Smooth muscle cell (in vitro differentiated cells): ENCODE measurements at regions not wholly inside any gene's neighbourhood (a gene's known extent, or its start where the extent isn't known, plus 50 kb on each side); places are given as distances from the start of the nearest gene placed in this dataset.

Experiments
- DNase-seq: peaks from one replicate; lab custom pipeline; 2025; ENCODE audit not compliant: unreplicated experiment; lab: John Stamatoyannopoulos, UW
- H2AFZ ChIP-seq: fragments of 200-600 bp; sonication (generic); 2 replicates; pipeline ENCODE4 v1.6.0; 2016; ENCODE audit warnings: antibody characterized with exemption, low read depth, mild to moderate bottlenecking
- H3F3A ChIP-seq: fragments of 200-600 bp; sonication (generic); 2 replicates; pipeline ENCODE4 v1.6.0; 2017; ENCODE audit warnings: antibody characterized with exemption, low read depth
- H3K27ac ChIP-seq: fragments of 200-600 bp; sonication (generic); 2 replicates; pipeline ENCODE4 v1.5.1; 2016; ENCODE audit warnings: low read depth, mild to moderate bottlenecking
- H3K27me3 ChIP-seq: fragments of 200-600 bp; sonication (generic); 2 replicates; pipeline ENCODE4 v1.6.1; 2016; ENCODE audit warnings: low read depth, mild to moderate bottlenecking
- H3K36me3 ChIP-seq: fragments of 200-600 bp; sonication (generic); 2 replicates; pipeline ENCODE4 v1.5.1; 2016; ENCODE audit warnings: low read depth
- H3K4me1 ChIP-seq: fragments of 200-600 bp; sonication (generic); 2 replicates; pipeline ENCODE4 v1.5.1; 2016; ENCODE audit warnings: low read depth
- H3K4me2 ChIP-seq: fragments of 200-600 bp; sonication (generic); 2 replicates; pipeline ENCODE4 v1.6.0; 2016; ENCODE audit warnings: mild to moderate bottlenecking
- H3K4me3 ChIP-seq: fragments of 200-600 bp; sonication (generic); 2 replicates; pipeline ENCODE4 v1.5.1; 2016; ENCODE audit warnings: mild to moderate bottlenecking
- H3K79me2 ChIP-seq: fragments of 200-600 bp; sonication (generic); 2 replicates; pipeline ENCODE4 v1.6.0; 2016; ENCODE audit warnings: low read depth, mild to moderate bottlenecking
- H3K9ac ChIP-seq: fragments of 200-600 bp; sonication (generic); 2 replicates; pipeline ENCODE4 v1.6.0; 2016; ENCODE audit warnings: low read depth
- H3K9me3 ChIP-seq: fragments of 200-600 bp; sonication (generic); replicated peaks from 2 replicates; pipeline ENCODE4 v1.5.1; 2016; ENCODE audit warnings: low read depth
- H4K20me1 ChIP-seq: fragments of 200-600 bp; sonication (generic); 2 replicates; pipeline ENCODE4 v1.6.0; 2016; ENCODE audit warnings: low read depth
- CTCF ChIP-seq: fragments of 200-600 bp; sonication (generic); IDR thresholded peaks from 2 replicates; pipeline ENCODE4 v1.5.1; 2017; ENCODE audit warnings: borderline replicate concordance, mild to moderate bottlenecking, antibody characterized with exemption; ENCODE audit not compliant: insufficient read depth, poor library complexity, severe bottlenecking
- WGBS: methylation state at CpG from one replicate; pipeline ENCODE4 v1.1.7; 2016; ENCODE audit warnings: low lambda C conversion rate; 5-methylcytosine and 5-hydroxymethylcytosine counted together

GRCh38 chr5:15354021-15354420, 146.0 kb upstream of the FBXL7 start:
- H3K36me3 ChIP-seq = no peaks in the 10 kb centered on the region
- H3K27ac ChIP-seq = no peak overlapping the region
- H3K4me3 ChIP-seq = no peak overlapping the region
- no peak for TF ChIP-seq CTCF
- WGBS = 53% methylated on average over 6 of the region's 6 CpGs
- no peak overlapping the region for H2AFZ ChIP-seq
- peaks cover 5% of the 10 kb centered on the region for H3K27me3 ChIP-seq
- H3K9ac ChIP-seq = no peak overlapping the region
- H3K9me3 ChIP-seq = no peaks in the 10 kb centered on the region
- H3F3A ChIP-seq = no peaks in the 10 kb centered on the region
- no peaks in the 10 kb centered on the region for H3K4me1 ChIP-seq
- no peaks in the 10 kb centered on the region for H4K20me1 ChIP-seq
- DNase-seq = no peak
- H3K79me2 ChIP-seq = no peaks in the 10 kb centered on the region
- no peak overlapping the region for H3K4me2 ChIP-seq

GRCh38 chr5:15353086-15353645, 146.8 kb upstream of the FBXL7 start:
- WGBS = 75% methylated on average over 3 of the region's 3 CpGs
- H3K4me3 ChIP-seq = no peak overlapping the region
- H3K27ac ChIP-seq = no peak overlapping the region
- H3K9ac ChIP-seq = no peak overlapping the region
- no peaks in the 10 kb centered on the region for H3F3A ChIP-seq
- DNase-seq = no peak
- TF ChIP-seq CTCF = no peak
- no peaks in the 10 kb centered on the region for H4K20me1 ChIP-seq
- H3K79me2 ChIP-seq = no peaks in the 10 kb centered on the region
- no peaks in the 10 kb centered on the region for H3K9me3 ChIP-seq
- no peaks in the 10 kb centered on the region for H3K4me1 ChIP-seq
- H3K36me3 ChIP-seq = no peaks in the 10 kb centered on the region
- no peak overlapping the region for H3K4me2 ChIP-seq
- H3K27me3 ChIP-seq = peaks cover 4% of the 10 kb centered on the region
- H2AFZ ChIP-seq = no peak overlapping the region

- DNase-seq = no peak
- H4K20me1 ChIP-seq = no peaks in the 10 kb centered on the region
- no peak overlapping the region for H3K4me3 ChIP-seq
These were observed 149.4 kb upstream of the FBXL7 start for GRCh38 chr5:15350614-15351013.

More at GRCh38 chr5:15350614-15351013, 149.4 kb upstream of the FBXL7 start:
- no peaks in the 10 kb centered on the region for H3F3A ChIP-seq
- H3K79me2 ChIP-seq = no peaks in the 10 kb centered on the region
- H3K9me3 ChIP-seq = no peaks in the 10 kb centered on the region
- no peak overlapping the region for H3K9ac ChIP-seq
- H3K4me1 ChIP-seq = no peaks in the 10 kb centered on the region
- TF ChIP-seq CTCF = no peak
- peaks cover 4% of the 10 kb centered on the region for H3K27me3 ChIP-seq
- H3K27ac ChIP-seq = no peak overlapping the region
- no peaks in the 10 kb centered on the region for H3K36me3 ChIP-seq
- 96% methylated on average over 1 of the region's 1 CpG for WGBS
- H3K4me2 ChIP-seq = no peak overlapping the region
- H2AFZ ChIP-seq = no peak overlapping the region
